ENCODE measurements at regions not wholly inside any gene's neighbourhood (a gene's known extent, or its start where the extent isn't known, plus 50 kb on each side); places are given as distances from the start of the nearest gene placed in this dataset.

GRCh38 chr13:34290661-34291060 lies 472.7 kb downstream of the RFC3 start:
- Mint-ChIP-seq H3K36me3 (ENCODE audit: insufficient read depth, unreplicated experiment) (no peaks in the 10 kb centered on the region), H3K27ac (ENCODE audit: unreplicated experiment) (no peak overlapping the region), H3K9me3 (ENCODE audit: unreplicated experiment) (no peaks in the 10 kb centered on the region), H3K27me3 (ENCODE audit: insufficient read depth, unreplicated experiment) (no peaks in the 10 kb centered on the region), H3K4me1 (ENCODE audit: low read depth, unreplicated experiment) (no peaks in the 10 kb centered on the region), H3K4me3 (ENCODE audit: unreplicated experiment) (no peak overlapping the region)
- ChIA-PET CTCF (no interaction called here), POLR2A (no interaction called here)
- H3K36me3 ChIP-seq (ENCODE audit: control insufficient read depth, insufficient read depth, low read length), result no peaks in the 10 kb centered on the region
- intact Hi-C loops (cut with micrococcal nuclease; ENCODE audit: unreplicated experiment), result no loop called here
- no peaks in the 10 kb centered on the region for H3K9me3 ChIP-seq
- H3K27me3 ChIP-seq (replicated peaks; ENCODE audit: control insufficient read depth, insufficient read depth, low read length), result no peaks in the 10 kb centered on the region
- DNase-seq, result no peak
- TF ChIP-seq, protein P1, sequence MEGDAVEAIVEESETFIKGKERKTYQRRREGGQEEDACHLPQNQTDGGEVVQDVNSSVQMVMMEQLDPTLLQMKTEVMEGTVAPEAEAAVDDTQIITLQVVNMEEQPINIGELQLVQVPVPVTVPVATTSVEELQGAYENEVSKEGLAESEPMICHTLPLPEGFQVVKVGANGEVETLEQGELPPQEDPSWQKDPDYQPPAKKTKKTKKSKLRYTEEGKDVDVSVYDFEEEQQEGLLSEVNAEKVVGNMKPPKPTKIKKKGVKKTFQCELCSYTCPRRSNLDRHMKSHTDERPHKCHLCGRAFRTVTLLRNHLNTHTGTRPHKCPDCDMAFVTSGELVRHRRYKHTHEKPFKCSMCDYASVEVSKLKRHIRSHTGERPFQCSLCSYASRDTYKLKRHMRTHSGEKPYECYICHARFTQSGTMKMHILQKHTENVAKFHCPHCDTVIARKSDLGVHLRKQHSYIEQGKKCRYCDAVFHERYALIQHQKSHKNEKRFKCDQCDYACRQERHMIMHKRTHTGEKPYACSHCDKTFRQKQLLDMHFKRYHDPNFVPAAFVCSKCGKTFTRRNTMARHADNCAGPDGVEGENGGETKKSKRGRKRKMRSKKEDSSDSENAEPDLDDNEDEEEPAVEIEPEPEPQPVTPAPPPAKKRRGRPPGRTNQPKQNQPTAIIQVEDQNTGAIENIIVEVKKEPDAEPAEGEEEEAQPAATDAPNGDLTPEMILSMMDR (IDR thresholded peaks at IDR 0.05; ENCODE audit: insufficient read depth in 1 of 2, low read depth in 1 of 2, low read length in 1 of 2, severe bottlenecking in 1 of 2, unreplicated experiment in 1 of 2), result no peak
- H3K4me3 ChIP-seq (ENCODE audit: low read depth, low read length), result no peak overlapping the region
- H3K4me1 ChIP-seq, result no peaks in the 10 kb centered on the region
- no TSS peak for BruUV-seq (replicated peaks)

DNA sequence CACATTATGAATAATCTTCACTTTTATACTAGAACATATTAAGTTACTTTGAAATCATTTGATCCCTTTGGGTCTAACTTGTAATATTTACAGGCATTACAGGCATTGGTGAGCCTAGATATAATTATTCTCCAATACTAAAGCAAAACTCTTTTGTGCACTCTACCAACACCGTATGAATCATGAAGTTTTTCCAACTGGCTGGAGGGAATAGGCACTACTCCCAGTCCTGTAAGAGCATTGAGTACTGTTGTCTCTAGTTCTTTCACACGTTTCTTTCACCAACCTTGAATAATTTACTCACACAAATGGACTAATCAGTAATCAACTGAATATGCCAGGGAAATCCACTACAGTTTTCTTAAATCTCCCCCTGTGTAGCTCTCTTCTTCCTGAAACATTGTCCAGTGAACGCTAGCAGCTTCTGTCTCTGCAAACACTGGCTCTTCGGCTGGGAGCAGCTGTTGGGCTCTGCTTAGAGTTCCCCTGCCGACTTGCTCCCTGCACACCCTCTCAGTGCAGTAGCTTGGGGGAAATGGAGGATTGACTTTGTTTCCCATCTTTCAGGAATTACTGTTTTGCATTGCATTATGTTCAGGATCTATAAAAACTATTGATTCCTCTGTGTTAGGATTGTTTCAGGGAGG lies 476.7 kb downstream of the RFC3 start:
- intact Hi-C loops (cut with micrococcal nuclease; ENCODE audit: unreplicated experiment), result no loop called here
- no peaks in the 10 kb centered on the region for H3K9me3 ChIP-seq
- CTCF ChIA-PET, result no interaction called here
- H3K27me3 ChIP-seq (replicated peaks; ENCODE audit: control insufficient read depth, insufficient read depth, low read length), result no peaks in the 10 kb centered on the region
- no peak for DNase-seq
- Mint-ChIP-seq H3K27me3 (ENCODE audit: insufficient read depth, unreplicated experiment) (no peaks in the 10 kb centered on the region), H3K9me3 (ENCODE audit: unreplicated experiment) (no peaks in the 10 kb centered on the region), H3K4me3 (ENCODE audit: unreplicated experiment) (no peak overlapping the region), H3K36me3 (ENCODE audit: insufficient read depth, unreplicated experiment) (no peaks in the 10 kb centered on the region), H3K27ac (ENCODE audit: unreplicated experiment) (no peak overlapping the region), H3K4me1 (ENCODE audit: low read depth, unreplicated experiment) (no peaks in the 10 kb centered on the region)
- POLR2A ChIA-PET, result no interaction called here
- TF ChIP-seq, protein P1 (IDR thresholded peaks at IDR 0.05; ENCODE audit: insufficient read depth in 1 of 2, low read depth in 1 of 2, low read length in 1 of 2, severe bottlenecking in 1 of 2, unreplicated experiment in 1 of 2), result no peak
- BruUV-seq (replicated peaks), result no TSS peak
- H3K4me3 ChIP-seq (ENCODE audit: low read depth, low read length), result no peak overlapping the region
- no peaks in the 10 kb centered on the region for H3K4me1 ChIP-seq
- H3K36me3 ChIP-seq (ENCODE audit: control insufficient read depth, insufficient read depth, low read length), result no peaks in the 10 kb centered on the region

DNA sequence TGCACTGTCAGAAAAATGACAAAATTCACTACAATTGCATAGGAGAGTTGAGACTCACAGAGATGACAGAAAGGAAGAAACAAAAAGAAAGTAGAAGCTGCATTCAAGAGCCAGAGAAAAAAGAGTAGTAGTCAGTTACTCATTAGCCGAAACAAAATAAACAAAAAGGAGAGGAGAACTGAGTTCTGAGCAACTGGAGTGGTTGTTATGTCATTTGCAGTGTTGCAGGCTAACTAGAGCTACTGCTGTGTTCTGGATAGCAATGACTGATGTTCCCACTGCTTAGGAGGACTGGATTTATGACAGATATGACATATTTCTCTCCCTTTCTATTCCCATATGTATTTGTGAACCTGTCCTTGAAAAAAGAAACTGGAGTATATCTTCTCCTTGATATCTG lies 482.6 kb downstream of the RFC3 start:
- ChIA-PET POLR2A (no interaction called here), CTCF (no interaction called here)
- Histone ChIP-seq H3K4me1 (no peaks in the 10 kb centered on the region), H3K36me3 (ENCODE audit: control insufficient read depth, insufficient read depth, low read length) (no peaks in the 10 kb centered on the region), H3K27me3 (replicated peaks; ENCODE audit: control insufficient read depth, insufficient read depth, low read length) (no peaks in the 10 kb centered on the region), H3K4me3 (ENCODE audit: low read depth, low read length) (no peak overlapping the region), H3K9me3 (no peaks in the 10 kb centered on the region)
- TF ChIP-seq, protein P1 (IDR thresholded peaks at IDR 0.05; ENCODE audit: insufficient read depth in 1 of 2, low read depth in 1 of 2, low read length in 1 of 2, severe bottlenecking in 1 of 2, unreplicated experiment in 1 of 2), result no peak
- Mint-ChIP-seq H3K36me3 (ENCODE audit: insufficient read depth, unreplicated experiment) (no peaks in the 10 kb centered on the region), H3K9me3 (ENCODE audit: unreplicated experiment) (peaks cover 6% of the 10 kb centered on the region), H3K4me1 (ENCODE audit: low read depth, unreplicated experiment) (no peaks in the 10 kb centered on the region), H3K4me3 (ENCODE audit: unreplicated experiment) (no peak overlapping the region), H3K27ac (ENCODE audit: unreplicated experiment) (no peak overlapping the region), H3K27me3 (ENCODE audit: insufficient read depth, unreplicated experiment) (no peaks in the 10 kb centered on the region)
- DNase-seq, result no peak
- no TSS peak for BruUV-seq (replicated peaks)
- intact Hi-C loops (cut with micrococcal nuclease; ENCODE audit: unreplicated experiment), result no loop called here

Measured in Caco-2 (cell line).